HG03558 (cell line): ENCODE measurements at regions not wholly inside any gene's neighbourhood (a gene's known extent, or its start where the extent isn't known, plus 50 kb on each side); places are given as distances from the start of the nearest gene placed in this dataset.
"Not testable (repeated sequence)": the region's sequence is repeated elsewhere in the genome, so short reads cannot be mapped to it uniquely, and the experiment has no call there.

Experiments used
- ATAC-seq: cut with Tn5 transposase; IDR thresholded peaks from one replicate; pipeline ENCODE4 v1.9.1; 2021; ENCODE audit warnings: moderate number of reproducible peaks; ENCODE audit not compliant: unreplicated experiment; ENCODE audit errors: extremely low read depth

- no peak for ATAC-seq
These were observed 932.8 kb downstream of the TTLL7 start for GRCh38 chr1:83065952-83066727.

GRCh38 chr1:83064589-83065242 lies 934.2 kb downstream of the TTLL7 start:
- no peak for ATAC-seq

- no peak for ATAC-seq
These were observed 938.1 kb downstream of the TTLL7 start for GRCh38 chr1:83060651-83061390.

- no peak for ATAC-seq
These were observed 938.7 kb downstream of the TTLL7 start for GRCh38 chr1:83060221-83060620.

- no peak for ATAC-seq
These were observed 940.6 kb downstream of the TTLL7 start for GRCh38 chr1:83058327-83058726.

- no peak for ATAC-seq
These were observed 943.4 kb downstream of the TTLL7 start for GRCh38 chr1:83055391-83056170.

- ATAC-seq, result no peak
These were observed 945.5 kb downstream of the TTLL7 start for GRCh38 chr1:83053446-83053845.

GRCh38 chr1:83052865-83053264 lies 946.1 kb downstream of the TTLL7 start:
- ATAC-seq, result no peak

GRCh38 chr1:83051053-83051452 lies 947.9 kb downstream of the TTLL7 start:
- not testable (repeated sequence) for ATAC-seq

GRCh38 chr1:83043244-83043643 lies 955.7 kb downstream of the TTLL7 start:
- ATAC-seq, result no peak

GRCh38 chr1:83039091-83039490 lies 959.8 kb downstream of the TTLL7 start:
- ATAC-seq, result not testable (repeated sequence)

- ATAC-seq, result no peak
These were observed 964.1 kb downstream of the TTLL7 start for GRCh38 chr1:83034851-83035250.

GRCh38 chr1:83033682-83034081 lies 965.2 kb downstream of the TTLL7 start:
- no peak for ATAC-seq

GRCh38 chr1:83029916-83030315 lies 969.0 kb downstream of the TTLL7 start:
- ATAC-seq, result no peak

GRCh38 chr1:83029050-83029449 lies 969.9 kb downstream of the TTLL7 start:
- ATAC-seq, result no peak

- ATAC-seq, result no peak
These were observed 970.5 kb downstream of the TTLL7 start for GRCh38 chr1:83028467-83028866.

GRCh38 chr1:83027511-83027910 lies 971.4 kb downstream of the TTLL7 start:
- no peak for ATAC-seq

- ATAC-seq, result no peak
These were observed 972.2 kb downstream of the TTLL7 start for GRCh38 chr1:83026745-83027144.

GRCh38 chr1:83024251-83024767 lies 974.6 kb downstream of the TTLL7 start:
- no peak for ATAC-seq

- ATAC-seq, result no peak
These were observed 975.7 kb downstream of the TTLL7 start for GRCh38 chr1:83023212-83023611.
